Chondrocyte (in vitro differentiated cells): ENCODE measurements at regions not wholly inside any gene's neighbourhood (a gene's known extent, or its start where the extent isn't known, plus 50 kb on each side); places are given as distances from the start of the nearest gene placed in this dataset.
"Not testable (repeated sequence)": the region's sequence is repeated elsewhere in the genome, so short reads cannot be mapped to it uniquely, and the experiment has no call there.

Experiments used
- DNase-seq: peaks from one replicate; pipeline ENCODE4 v3.0.0; 2021; ENCODE audit warnings: mixed read lengths, low spot score
- H3K27ac Mint-ChIP-seq: one replicate; pipeline ENCODE4 v1.8.0; 2021; ENCODE audit warnings: mild to moderate bottlenecking, moderate library complexity, mixed read lengths; ENCODE audit not compliant: unreplicated experiment
- H3K27me3 Mint-ChIP-seq: 2 replicates; pipeline ENCODE4 v1.8.0; 2021; ENCODE audit warnings: low read depth, mixed read lengths
- H3K36me3 Mint-ChIP-seq: 2 replicates; pipeline ENCODE4 v1.8.0; 2021; ENCODE audit warnings: low read depth, mixed read lengths
- H3K4me1 Mint-ChIP-seq: 2 replicates; pipeline ENCODE4 v1.8.0; 2021; ENCODE audit warnings: low read depth, mild to moderate bottlenecking, mixed read lengths
- H3K4me3 Mint-ChIP-seq: one replicate; pipeline ENCODE4 v1.8.0; 2021; ENCODE audit warnings: mild to moderate bottlenecking, moderate library complexity, mixed read lengths; ENCODE audit not compliant: unreplicated experiment
- H3K9me3 Mint-ChIP-seq: 2 replicates; pipeline ENCODE4 v1.8.0; 2021; ENCODE audit warnings: low read depth, mixed read lengths
- CTCF ChIP-seq: fragments of 200-600 bp; sonication (generic); IDR thresholded peaks from 2 replicates; pipeline ENCODE4 v1.5.0; 2021; ENCODE audit warnings: antibody characterized with exemption, mild to moderate bottlenecking, moderate library complexity

- peaks cover 13% of the 10 kb centered on the region for H3K4me1 Mint-ChIP-seq
- H3K36me3 Mint-ChIP-seq, result peaks cover 12% of the 10 kb centered on the region
- H3K4me3 Mint-ChIP-seq, result no peak overlapping the region
- H3K9me3 Mint-ChIP-seq, result peaks cover 23% of the 10 kb centered on the region
- no peak for DNase-seq
- H3K27ac Mint-ChIP-seq, result no peak overlapping the region
- no peak for TF ChIP-seq CTCF
- H3K27me3 Mint-ChIP-seq, result no peaks in the 10 kb centered on the region
Measured at GRCh38 chr4:28279249-28279648, 1418.6 kb downstream of the STIM2 start.

GRCh38 chr4:28286266-28286665 is 1425.6 kb downstream of the STIM2 start:
- not testable (repeated sequence) for H3K27me3 Mint-ChIP-seq, H3K27ac Mint-ChIP-seq, H3K4me3 Mint-ChIP-seq, DNase-seq
- Mint-ChIP-seq H3K4me1 (peaks cover 28% of the 10 kb centered on the region), H3K9me3 (peaks cover 44% of the 10 kb centered on the region), H3K36me3 (peaks cover 14% of the 10 kb centered on the region)

DNA sequence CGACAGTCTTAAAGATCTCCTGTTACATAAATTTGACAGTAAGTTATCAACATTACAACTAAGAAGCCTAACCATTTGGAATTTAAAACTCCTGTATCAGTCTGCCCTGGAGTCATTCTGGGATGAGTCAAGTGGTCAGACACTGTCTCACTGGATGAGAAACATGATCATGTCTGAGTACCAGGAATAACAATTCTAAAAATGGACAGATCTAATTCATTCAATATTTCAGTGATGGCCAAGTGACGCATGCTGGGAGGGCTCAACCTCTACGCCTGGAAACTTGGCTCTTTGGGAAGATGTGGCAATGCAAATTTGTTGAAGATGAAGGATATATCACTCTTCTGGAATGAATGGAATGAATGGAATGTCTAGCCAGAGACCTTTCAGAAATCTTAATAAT is 1427.2 kb downstream of the STIM2 start:
- H3K4me1 Mint-ChIP-seq, result peaks cover 25% of the 10 kb centered on the region

GRCh38 chr4:28296239-28296638 is 1435.6 kb downstream of the STIM2 start:
- DNase-seq, result no peak
- no peak overlapping the region for H3K27ac Mint-ChIP-seq
- no peaks in the 10 kb centered on the region for H3K27me3 Mint-ChIP-seq
- peaks cover 43% of the 10 kb centered on the region for H3K9me3 Mint-ChIP-seq
- H3K36me3 Mint-ChIP-seq, result peaks cover 5% of the 10 kb centered on the region
- TF ChIP-seq CTCF, result no peak
- H3K4me3 Mint-ChIP-seq, result no peak overlapping the region
- H3K4me1 Mint-ChIP-seq, result no peaks in the 10 kb centered on the region

More for the DNA sequence above, 1427.2 kb downstream of the STIM2 start:
- Mint-ChIP-seq H3K27ac (peak overlapping the region; percentile 80), H3K27me3 (no peaks in the 10 kb centered on the region), H3K36me3 (peaks cover 13% of the 10 kb centered on the region), H3K4me3 (no peak overlapping the region), H3K9me3 (peaks cover 40% of the 10 kb centered on the region)
- TF ChIP-seq CTCF, result no peak
- DNase-seq, result no peak

- TF ChIP-seq CTCF, result no peak
- Mint-ChIP-seq H3K9me3 (peaks cover 5% of the 10 kb centered on the region), H3K36me3 (no peaks in the 10 kb centered on the region), H3K4me3 (no peak overlapping the region), H3K27ac (no peak overlapping the region), H3K4me1 (no peaks in the 10 kb centered on the region), H3K27me3 (no peaks in the 10 kb centered on the region)
- DNase-seq, result no peak
Measured at GRCh38 chr4:28310926-28311325, 1450.3 kb downstream of the STIM2 start.

GRCh38 chr4:28312497-28312896 is 1451.9 kb downstream of the STIM2 start:
- not testable (repeated sequence) for H3K4me1 Mint-ChIP-seq, H3K36me3 Mint-ChIP-seq, H3K27me3 Mint-ChIP-seq, H3K27ac Mint-ChIP-seq, H3K9me3 Mint-ChIP-seq, DNase-seq, H3K4me3 Mint-ChIP-seq
